CD14-positive monocyte (primary cell): ENCODE measurements at regions not wholly inside any gene's neighbourhood (a gene's known extent, or its start where the extent isn't known, plus 50 kb on each side); places are given as distances from the start of the nearest gene placed in this dataset.

Source experiments
- DNase-seq, 3 donors: peaks; one replicate each; pipeline ENCODE4 v3.0.0-alpha.2; 2011 to 2022
- H2AFZ ChIP-seq: 2 replicates; pipeline ENCODE4 v1.6.0; 2012; ENCODE audit warnings: mild to moderate bottlenecking, low read depth, low read length, inconsistent platforms; ENCODE audit not compliant: insufficient read depth, poor library complexity, severe bottlenecking
- H3K27ac ChIP-seq, 2 donors: 1 replicate in 1 of 2; 2 replicates in 1 of 2; pipeline ENCODE4 v1.5.1; 2012 to 2013; ENCODE audit warnings: low read length in 2 of 2, control low read depth in 1 of 2, inconsistent platforms in 1 of 2, low read depth in 1 of 2, mild to moderate bottlenecking in 1 of 2
- H3K27me3 ChIP-seq, 2 donors: one replicate each; pipeline versions ENCODE4 v1.6.0 to v1.6.1; 2011 to 2013; ENCODE audit warnings: low read length in 2 of 2; ENCODE audit not compliant: control insufficient read depth in 2 of 2, insufficient read depth in 2 of 2
- H3K36me3 ChIP-seq, 2 donors: replicated peaks in 1 of 2; 1 replicate in 1 of 2; 2 replicates in 1 of 2; pipeline versions ENCODE4 v1.5.1 to v1.6.1; 2012 to 2013; ENCODE audit warnings: low read length in 2 of 2, control low read depth in 1 of 2, inconsistent platforms in 1 of 2, mild to moderate bottlenecking in 1 of 2; ENCODE audit not compliant: insufficient read depth in 2 of 2, control insufficient read depth in 1 of 2
- H3K4me1 ChIP-seq, 2 donors: 1 replicate in 1 of 2; 2 replicates in 1 of 2; pipeline versions ENCODE4 v1.5.1 to v1.6.1; 2012 to 2013; ENCODE audit warnings: low read length in 2 of 2, control low read depth in 1 of 2, inconsistent platforms in 1 of 2, mild to moderate bottlenecking in 1 of 2, moderate library complexity in 1 of 2; ENCODE audit not compliant: insufficient read depth in 2 of 2, control insufficient read depth in 1 of 2
- H3K4me2 ChIP-seq: replicated peaks from 2 replicates; pipeline ENCODE3; 2012; ENCODE audit warnings: low read length, moderate library complexity, mild to moderate bottlenecking; ENCODE audit not compliant: poor library complexity, severe bottlenecking; ENCODE audit errors: extremely low read depth
- H3K4me3 ChIP-seq, 3 experiments: fragments of 200-600 bp in 1 of 3; sonication (generic) in 1 of 3; replicated peaks in 1 of 3; 1 replicate in 2 of 3; 2 replicates in 1 of 3; pipeline ENCODE4 v1.5.1; 2011 to 2013; ENCODE audit warnings: low read length in 3 of 3, mild to moderate bottlenecking in 3 of 3, control low read depth in 2 of 3, low read depth in 2 of 3, inconsistent platforms in 1 of 3, moderate library complexity in 1 of 3
- H3K79me2 ChIP-seq: 2 replicates; pipeline ENCODE4 v1.6.0; 2012; ENCODE audit warnings: mild to moderate bottlenecking, control low read depth, inconsistent platforms, low read length, moderate library complexity; ENCODE audit not compliant: insufficient read depth
- H3K9ac ChIP-seq: 2 replicates; pipeline ENCODE4 v1.6.0; 2017; ENCODE audit warnings: low read length, mild to moderate bottlenecking; ENCODE audit not compliant: insufficient read depth, poor library complexity, severe bottlenecking
- H3K9me3 ChIP-seq, 2 donors: replicated peaks in 1 of 2; 1 replicate in 1 of 2; 2 replicates in 1 of 2; pipeline versions ENCODE4 v1.5.1 to v1.6.1; 2012 to 2013; ENCODE audit warnings: low read length in 2 of 2, control low read depth in 1 of 2; ENCODE audit not compliant: control insufficient read depth in 1 of 2, insufficient read depth in 1 of 2
- H4K20me1 ChIP-seq: 2 replicates; pipeline ENCODE4 v1.6.0; 2012; ENCODE audit warnings: mild to moderate bottlenecking, low read length, control low read depth, moderate library complexity; ENCODE audit not compliant: insufficient read depth
- H3K27ac Mint-ChIP-seq, 7 donors: one replicate each; pipeline ENCODE4 v1.8.0; 2020; ENCODE audit warnings: mild to moderate bottlenecking in 7 of 7, mixed read lengths in 7 of 7, moderate library complexity in 6 of 7, inconsistent platforms in 2 of 7
- H3K27me3 Mint-ChIP-seq, 3 donors: one replicate each; pipeline ENCODE4 v1.8.0; 2021 to 2022; ENCODE audit warnings: low read depth in 3 of 3, mild to moderate bottlenecking in 3 of 3, mixed read lengths in 3 of 3, moderate library complexity in 3 of 3, inconsistent platforms in 1 of 3
- H3K36me3 Mint-ChIP-seq, 2 donors: one replicate each; pipeline ENCODE4 v1.8.0; 2020; ENCODE audit warnings: mixed read lengths in 2 of 2, inconsistent platforms in 1 of 2, mild to moderate bottlenecking in 1 of 2
- H3K4me1 Mint-ChIP-seq: one replicate; pipeline ENCODE4 v1.8.0; 2020; ENCODE audit warnings: mild to moderate bottlenecking, mixed read lengths
- H3K4me3 Mint-ChIP-seq, 2 donors: one replicate each; pipeline ENCODE4 v1.8.0; 2020; ENCODE audit warnings: mild to moderate bottlenecking in 2 of 2, mixed read lengths in 2 of 2, moderate library complexity in 1 of 2
- H3K9me3 Mint-ChIP-seq, 7 donors: one replicate each; pipeline ENCODE4 v1.8.0; 2020 to 2022; ENCODE audit warnings: mixed read lengths in 7 of 7, mild to moderate bottlenecking in 6 of 7, moderate library complexity in 6 of 7, inconsistent platforms in 2 of 7
- WGBS: methylation state at CpG from one replicate; pipeline ENCODE4 v1.1.5; 2013; ENCODE audit warnings: missing lambda C conversion rate; ENCODE audit not compliant: insufficient coverage; 5-methylcytosine and 5-hydroxymethylcytosine counted together
- intact Hi-C, 2 donors: fragments of 100-400 bp; cut with micrococcal nuclease; formaldehyde crosslinking; loops; one replicate each; pipeline versions ENCODE4 v1.15.0 to v1.15.1; 2023
- TF ChIP-seq, protein P1 (sequence below): fragments of 200-600 bp; IDR thresholded peaks from one replicate; pipeline ENCODE4 v1.8.0; 2022; ENCODE audit warnings: antibody characterized with exemption, mild to moderate bottlenecking

DNA sequence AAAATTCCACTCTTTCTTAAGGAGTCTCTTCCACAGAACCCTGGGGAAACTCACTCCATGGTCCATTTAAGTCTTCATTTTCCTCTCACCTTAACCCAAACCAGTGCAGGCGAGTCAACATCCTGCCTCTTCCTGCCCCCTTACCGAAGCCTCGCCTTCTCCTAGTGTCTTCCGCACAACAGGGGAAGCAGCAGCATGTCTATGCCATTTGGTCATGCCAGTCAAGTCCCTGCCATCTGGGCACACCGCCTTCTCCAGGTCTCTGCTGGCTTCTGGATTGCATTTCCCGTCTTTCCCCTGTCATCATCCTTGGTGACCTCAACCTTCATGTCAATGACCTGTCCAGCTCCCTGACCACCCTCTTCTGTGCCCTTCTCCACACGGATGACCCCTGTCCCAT lies 77.3 kb upstream of the FZD7 start:
- Mint-ChIP-seq H3K36me3 (no peaks in the 10 kb centered on the region), H3K27me3 (peaks cover 0 to 11% (median 2%) of the 10 kb centered on the region in 3 donors), H3K4me3 (no peak overlapping the region), H3K4me1 (no peaks in the 10 kb centered on the region), H3K9me3 (peaks cover 0 to 2% (median 0%) of the 10 kb centered on the region in 7 donors), H3K27ac (no peak overlapping the region)
- no peak overlapping the region for H2AFZ ChIP-seq
- H3K36me3 ChIP-seq = no peaks in the 10 kb centered on the region
- no peak overlapping the region for H3K27ac ChIP-seq
- DNase-seq = no peak
- H3K9me3 ChIP-seq = no peaks in the 10 kb centered on the region
- intact Hi-C loops = no loop called here
- no peak overlapping the region for H3K9ac ChIP-seq
- WGBS = 96% methylated on average over 7 of the region's 7 CpGs
- H3K4me3 ChIP-seq = no peak overlapping the region
- H4K20me1 ChIP-seq = no peaks in the 10 kb centered on the region
- no peak overlapping the region for H3K4me2 ChIP-seq
- TF ChIP-seq, protein P1, sequence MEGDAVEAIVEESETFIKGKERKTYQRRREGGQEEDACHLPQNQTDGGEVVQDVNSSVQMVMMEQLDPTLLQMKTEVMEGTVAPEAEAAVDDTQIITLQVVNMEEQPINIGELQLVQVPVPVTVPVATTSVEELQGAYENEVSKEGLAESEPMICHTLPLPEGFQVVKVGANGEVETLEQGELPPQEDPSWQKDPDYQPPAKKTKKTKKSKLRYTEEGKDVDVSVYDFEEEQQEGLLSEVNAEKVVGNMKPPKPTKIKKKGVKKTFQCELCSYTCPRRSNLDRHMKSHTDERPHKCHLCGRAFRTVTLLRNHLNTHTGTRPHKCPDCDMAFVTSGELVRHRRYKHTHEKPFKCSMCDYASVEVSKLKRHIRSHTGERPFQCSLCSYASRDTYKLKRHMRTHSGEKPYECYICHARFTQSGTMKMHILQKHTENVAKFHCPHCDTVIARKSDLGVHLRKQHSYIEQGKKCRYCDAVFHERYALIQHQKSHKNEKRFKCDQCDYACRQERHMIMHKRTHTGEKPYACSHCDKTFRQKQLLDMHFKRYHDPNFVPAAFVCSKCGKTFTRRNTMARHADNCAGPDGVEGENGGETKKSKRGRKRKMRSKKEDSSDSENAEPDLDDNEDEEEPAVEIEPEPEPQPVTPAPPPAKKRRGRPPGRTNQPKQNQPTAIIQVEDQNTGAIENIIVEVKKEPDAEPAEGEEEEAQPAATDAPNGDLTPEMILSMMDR = no peak
- no peaks in the 10 kb centered on the region for H3K4me1 ChIP-seq
- H3K27me3 ChIP-seq = no peaks in the 10 kb centered on the region
- no peaks in the 10 kb centered on the region for H3K79me2 ChIP-seq

DNA sequence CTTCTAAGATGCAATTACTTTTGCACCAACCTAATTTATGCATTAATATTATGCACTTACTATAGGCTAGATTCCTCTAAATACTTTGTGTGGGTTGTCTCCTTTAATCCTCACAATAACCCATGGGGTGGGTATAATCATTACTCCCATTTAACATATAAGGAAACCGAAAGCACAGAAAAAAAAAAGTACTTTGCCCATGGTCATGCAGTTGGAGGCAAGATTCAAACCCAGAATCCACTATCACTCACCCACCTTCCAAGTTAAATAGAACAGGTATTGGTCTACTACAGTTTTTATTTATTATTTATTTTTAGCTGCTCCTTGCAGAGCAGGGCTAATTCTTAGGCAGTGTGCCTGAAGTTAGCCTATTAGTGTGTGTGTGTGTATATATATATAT lies 76.6 kb upstream of the FZD7 start:
- Histone ChIP-seq H3K79me2 (no peaks in the 10 kb centered on the region), H3K36me3 (no peaks in the 10 kb centered on the region), H4K20me1 (no peaks in the 10 kb centered on the region), H3K4me3 (no peak overlapping the region), H3K9me3 (no peaks in the 10 kb centered on the region), H3K4me1 (no peaks in the 10 kb centered on the region), H3K4me2 (no peak overlapping the region), H3K27me3 (no peaks in the 10 kb centered on the region), H3K9ac (no peak overlapping the region), H2AFZ (no peak overlapping the region), H3K27ac (no peak overlapping the region)
- H3K27me3 Mint-ChIP-seq = peaks cover 0 to 11% (median 2%) of the 10 kb centered on the region in 3 donors
- intact Hi-C loops = no loop called here
- no peaks in the 10 kb centered on the region for H3K4me1 Mint-ChIP-seq
- H3K4me3 Mint-ChIP-seq = no peak overlapping the region
- no CpG with 5 or more reads among the region's 1 CpG for WGBS
- H3K9me3 Mint-ChIP-seq = peaks cover 0 to 2% (median 0%) of the 10 kb centered on the region in 7 donors
- no peak overlapping the region for H3K27ac Mint-ChIP-seq
- TF ChIP-seq, protein P1 = no peak
- no peaks in the 10 kb centered on the region for H3K36me3 Mint-ChIP-seq
- DNase-seq = no peak
